Chondrocyte (in vitro differentiated cells): ENCODE measurements at regions not wholly inside any gene's neighbourhood (a gene's known extent, or its start where the extent isn't known, plus 50 kb on each side); places are given as distances from the start of the nearest gene placed in this dataset.

ENCODE experiments used
- DNase-seq: peaks from one replicate; pipeline ENCODE4 v3.0.0; 2021; ENCODE audit warnings: mixed read lengths, low spot score
- H3K27ac Mint-ChIP-seq: one replicate; pipeline ENCODE4 v1.8.0; 2021; ENCODE audit warnings: mild to moderate bottlenecking, moderate library complexity, mixed read lengths; ENCODE audit not compliant: unreplicated experiment
- H3K27me3 Mint-ChIP-seq: 2 replicates; pipeline ENCODE4 v1.8.0; 2021; ENCODE audit warnings: low read depth, mixed read lengths
- H3K36me3 Mint-ChIP-seq: 2 replicates; pipeline ENCODE4 v1.8.0; 2021; ENCODE audit warnings: low read depth, mixed read lengths
- H3K4me1 Mint-ChIP-seq: 2 replicates; pipeline ENCODE4 v1.8.0; 2021; ENCODE audit warnings: low read depth, mild to moderate bottlenecking, mixed read lengths
- H3K4me3 Mint-ChIP-seq: one replicate; pipeline ENCODE4 v1.8.0; 2021; ENCODE audit warnings: mild to moderate bottlenecking, moderate library complexity, mixed read lengths; ENCODE audit not compliant: unreplicated experiment
- H3K9me3 Mint-ChIP-seq: 2 replicates; pipeline ENCODE4 v1.8.0; 2021; ENCODE audit warnings: low read depth, mixed read lengths
- TF ChIP-seq, protein P1 (sequence below): fragments of 200-600 bp; sonication (generic); IDR thresholded peaks from 2 replicates; pipeline ENCODE4 v1.5.0; 2021; ENCODE audit warnings: antibody characterized with exemption, mild to moderate bottlenecking, moderate library complexity

DNA sequence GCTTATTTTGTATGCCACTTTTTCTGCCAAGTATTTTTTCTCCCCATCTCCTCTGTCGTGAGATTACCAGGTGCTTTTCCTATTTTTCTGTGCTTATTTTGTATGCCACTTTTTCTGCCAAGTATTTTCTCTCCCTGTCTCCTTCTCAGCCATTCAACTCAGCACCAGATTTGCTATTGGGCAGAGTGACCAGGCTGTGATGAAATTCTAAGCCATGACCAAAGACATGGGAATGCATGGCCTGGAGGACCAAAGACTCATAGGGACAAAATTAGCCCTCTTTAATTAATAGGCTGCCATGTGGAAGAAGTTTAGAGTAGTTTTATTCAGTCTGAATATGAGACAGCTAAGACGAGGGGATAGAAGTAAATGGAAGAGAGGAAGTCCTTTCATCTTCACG, 257.4 kb downstream of the SQOR start:
- DNase-seq, result no peak
- Mint-ChIP-seq H3K27me3 (peaks cover 17% of the 10 kb centered on the region), H3K9me3 (peaks cover under 1% of the 10 kb centered on the region), H3K4me3 (no peak overlapping the region), H3K4me1 (no peaks in the 10 kb centered on the region), H3K36me3 (no peaks in the 10 kb centered on the region), H3K27ac (no peak overlapping the region)
- TF ChIP-seq, protein P1, sequence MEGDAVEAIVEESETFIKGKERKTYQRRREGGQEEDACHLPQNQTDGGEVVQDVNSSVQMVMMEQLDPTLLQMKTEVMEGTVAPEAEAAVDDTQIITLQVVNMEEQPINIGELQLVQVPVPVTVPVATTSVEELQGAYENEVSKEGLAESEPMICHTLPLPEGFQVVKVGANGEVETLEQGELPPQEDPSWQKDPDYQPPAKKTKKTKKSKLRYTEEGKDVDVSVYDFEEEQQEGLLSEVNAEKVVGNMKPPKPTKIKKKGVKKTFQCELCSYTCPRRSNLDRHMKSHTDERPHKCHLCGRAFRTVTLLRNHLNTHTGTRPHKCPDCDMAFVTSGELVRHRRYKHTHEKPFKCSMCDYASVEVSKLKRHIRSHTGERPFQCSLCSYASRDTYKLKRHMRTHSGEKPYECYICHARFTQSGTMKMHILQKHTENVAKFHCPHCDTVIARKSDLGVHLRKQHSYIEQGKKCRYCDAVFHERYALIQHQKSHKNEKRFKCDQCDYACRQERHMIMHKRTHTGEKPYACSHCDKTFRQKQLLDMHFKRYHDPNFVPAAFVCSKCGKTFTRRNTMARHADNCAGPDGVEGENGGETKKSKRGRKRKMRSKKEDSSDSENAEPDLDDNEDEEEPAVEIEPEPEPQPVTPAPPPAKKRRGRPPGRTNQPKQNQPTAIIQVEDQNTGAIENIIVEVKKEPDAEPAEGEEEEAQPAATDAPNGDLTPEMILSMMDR, result no peak

DNA sequence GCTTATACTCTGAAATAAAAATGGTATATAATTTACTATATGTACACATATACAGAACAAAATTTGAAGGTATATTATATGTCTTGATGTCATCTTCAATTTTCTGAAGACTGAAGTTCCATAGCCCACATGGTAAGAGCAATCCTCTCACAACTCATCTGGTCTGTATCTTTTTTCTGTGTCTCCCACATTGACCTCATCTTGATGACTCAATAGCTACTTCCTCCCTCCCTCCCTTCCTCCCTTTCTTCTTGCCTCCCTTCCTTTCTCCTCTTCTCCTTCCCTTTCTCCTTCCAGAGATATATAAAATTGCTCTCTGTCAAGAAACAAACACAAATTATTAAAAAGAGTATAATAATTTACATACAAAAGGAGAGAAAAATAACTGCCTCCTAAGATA, 268.5 kb downstream of the SQOR start:
- Mint-ChIP-seq H3K27ac (no peak overlapping the region), H3K27me3 (peaks cover 10% of the 10 kb centered on the region), H3K9me3 (peaks cover 3% of the 10 kb centered on the region), H3K4me1 (no peaks in the 10 kb centered on the region), H3K36me3 (no peaks in the 10 kb centered on the region), H3K4me3 (no peak overlapping the region)
- TF ChIP-seq, protein P1, result no peak
- no peak for DNase-seq

DNA sequence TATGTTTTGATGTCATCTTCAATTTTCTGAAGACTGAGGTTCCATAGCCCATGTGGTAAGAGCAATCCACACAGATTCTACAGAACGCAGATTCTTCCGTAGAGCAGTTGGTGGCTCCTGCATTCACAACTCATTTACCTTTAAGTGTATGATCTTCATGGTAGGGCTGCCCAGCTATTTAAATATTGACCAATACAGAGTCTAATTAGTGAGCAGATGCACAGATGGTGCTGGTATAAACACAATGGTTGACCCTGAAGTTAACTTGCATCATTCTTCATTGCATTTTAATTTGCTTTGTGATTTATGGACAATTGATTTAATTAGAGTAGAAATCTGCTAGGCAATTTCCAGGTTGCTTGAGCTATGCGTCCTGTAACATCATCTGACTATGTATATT, 269.2 kb downstream of the SQOR start:
- H3K9me3 Mint-ChIP-seq, result peaks cover 7% of the 10 kb centered on the region
- DNase-seq, result no peak
- no peaks in the 10 kb centered on the region for H3K36me3 Mint-ChIP-seq
- H3K27me3 Mint-ChIP-seq, result peaks cover 5% of the 10 kb centered on the region
- no peak overlapping the region for H3K27ac Mint-ChIP-seq
- no peak overlapping the region for H3K4me3 Mint-ChIP-seq
- no peaks in the 10 kb centered on the region for H3K4me1 Mint-ChIP-seq
- TF ChIP-seq, protein P1, result no peak

DNA sequence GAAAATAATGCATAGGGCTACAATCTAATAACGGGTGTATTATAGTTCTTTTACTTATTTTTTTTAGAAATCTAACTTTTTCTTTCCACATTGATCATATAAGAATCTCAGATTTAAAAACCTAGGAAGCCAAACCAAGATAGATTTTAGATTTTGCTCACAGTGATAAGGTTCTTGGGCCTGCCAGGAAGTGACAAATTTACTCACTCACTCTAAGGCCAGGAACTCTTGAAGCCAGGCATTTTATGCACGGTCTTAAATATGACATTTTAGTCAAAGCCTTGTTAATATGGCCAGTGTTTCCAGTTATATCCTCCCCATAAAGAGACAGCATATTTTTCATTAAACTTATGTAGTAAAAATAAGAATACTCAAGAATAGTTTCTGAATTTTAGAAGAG, 271.4 kb downstream of the SQOR start:
- no peak overlapping the region for H3K27ac Mint-ChIP-seq
- no peaks in the 10 kb centered on the region for H3K4me1 Mint-ChIP-seq
- H3K27me3 Mint-ChIP-seq, result no peaks in the 10 kb centered on the region
- DNase-seq, result no peak
- H3K36me3 Mint-ChIP-seq, result no peaks in the 10 kb centered on the region
- H3K4me3 Mint-ChIP-seq, result no peak overlapping the region
- TF ChIP-seq, protein P1, result no peak
- peaks cover 9% of the 10 kb centered on the region for H3K9me3 Mint-ChIP-seq

DNA sequence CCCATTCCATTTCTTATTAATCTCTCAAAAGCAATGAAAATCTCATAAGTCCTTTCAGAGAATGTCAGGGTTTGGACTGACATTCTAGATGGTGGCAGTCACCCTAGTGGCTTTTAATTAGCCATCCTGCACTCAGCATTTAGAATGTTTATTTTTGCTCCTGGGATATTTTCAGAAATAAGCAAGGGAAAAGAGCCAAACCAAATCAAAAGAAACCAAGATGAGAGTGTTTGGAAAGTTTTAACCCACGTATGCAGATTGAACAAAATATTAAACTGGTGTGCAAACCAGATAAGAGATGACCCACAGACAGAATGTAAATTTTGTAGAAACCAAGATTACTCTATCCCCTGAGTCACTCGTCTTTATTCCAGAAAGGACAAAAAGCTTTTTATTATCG, 275.8 kb downstream of the SQOR start:
- TF ChIP-seq, protein P1, result no peak
- Mint-ChIP-seq H3K4me1 (no peaks in the 10 kb centered on the region), H3K4me3 (no peak overlapping the region), H3K27me3 (peaks cover 1% of the 10 kb centered on the region), H3K36me3 (no peaks in the 10 kb centered on the region), H3K9me3 (peaks cover 9% of the 10 kb centered on the region), H3K27ac (no peak overlapping the region)
- no peak for DNase-seq
